Adipose tissue (tissue), 3 donors: ENCODE measurements at regions not wholly inside any gene's neighbourhood (a gene's known extent, or its start where the extent isn't known, plus 50 kb on each side); places are given as distances from the start of the nearest gene placed in this dataset.
"Not testable (repeated sequence)": the region's sequence is repeated elsewhere in the genome, so short reads cannot be mapped to it uniquely, and the experiment has no call there.

ENCODE experiments used
- H3K27ac ChIP-seq: one replicate; pipeline ENCODE4 v1.5.1; 2013; ENCODE audit warnings: low read depth, low read length
- WGBS, 3 donors: extraction: QIAGEN DNeasy Blood & Tissue Kit; methylation state at CpG; one replicate each; pipeline ENCODE4 v1.1.7; 2013; 5-methylcytosine and 5-hydroxymethylcytosine counted together
- donor health status: healthy with polysubstance abuse.
- donor health status: Bipolar disorder and iron deficiency.
- donor health status: healthy.

GRCh38 chr7:66492405-66492804, 136.3 kb upstream of the KCTD7 start:
- 91 to 97% (median 92%) methylated on average over 6 to 7 of the region's 7 CpGs for WGBS, 3 donors
- H3K27ac ChIP-seq, result not testable (repeated sequence)

GRCh38 chr7:66493235-66494205, 135.2 kb upstream of the KCTD7 start:
- 0 to 1% (median 0%) methylated on average over 68 of the region's 68 CpGs for WGBS, 3 donors
- H3K27ac ChIP-seq, result peak overlapping the region; percentile 83

DNA sequence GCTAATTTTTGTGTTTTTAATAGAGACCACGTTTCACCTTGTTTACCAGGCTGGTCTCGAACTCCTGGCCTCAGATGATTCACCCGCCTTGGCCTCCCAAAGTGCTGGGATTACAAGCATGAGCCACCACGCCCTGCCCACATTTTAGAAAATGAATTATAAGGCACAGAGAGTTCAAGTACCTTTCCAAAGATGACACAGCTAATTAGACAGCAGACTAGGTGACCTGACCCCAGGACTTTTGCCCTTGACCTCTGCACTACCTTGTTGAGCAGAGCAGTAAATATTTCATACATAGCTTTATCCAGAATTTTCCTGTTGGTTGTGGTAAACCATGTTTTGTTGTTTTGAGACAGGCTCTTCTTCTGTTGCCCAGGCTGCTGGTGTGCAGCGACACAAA, 131.3 kb upstream of the KCTD7 start:
- H3K27ac ChIP-seq, result no peak overlapping the region
- 86 to 89% (median 89%) methylated on average over 5 of the region's 5 CpGs for WGBS, 3 donors

GRCh38 chr7:66500087-66500486, 128.6 kb upstream of the KCTD7 start:
- no peak overlapping the region for H3K27ac ChIP-seq
- 86 to 93% (median 90%) methylated on average over 3 of the region's 3 CpGs for WGBS, 3 donors

DNA sequence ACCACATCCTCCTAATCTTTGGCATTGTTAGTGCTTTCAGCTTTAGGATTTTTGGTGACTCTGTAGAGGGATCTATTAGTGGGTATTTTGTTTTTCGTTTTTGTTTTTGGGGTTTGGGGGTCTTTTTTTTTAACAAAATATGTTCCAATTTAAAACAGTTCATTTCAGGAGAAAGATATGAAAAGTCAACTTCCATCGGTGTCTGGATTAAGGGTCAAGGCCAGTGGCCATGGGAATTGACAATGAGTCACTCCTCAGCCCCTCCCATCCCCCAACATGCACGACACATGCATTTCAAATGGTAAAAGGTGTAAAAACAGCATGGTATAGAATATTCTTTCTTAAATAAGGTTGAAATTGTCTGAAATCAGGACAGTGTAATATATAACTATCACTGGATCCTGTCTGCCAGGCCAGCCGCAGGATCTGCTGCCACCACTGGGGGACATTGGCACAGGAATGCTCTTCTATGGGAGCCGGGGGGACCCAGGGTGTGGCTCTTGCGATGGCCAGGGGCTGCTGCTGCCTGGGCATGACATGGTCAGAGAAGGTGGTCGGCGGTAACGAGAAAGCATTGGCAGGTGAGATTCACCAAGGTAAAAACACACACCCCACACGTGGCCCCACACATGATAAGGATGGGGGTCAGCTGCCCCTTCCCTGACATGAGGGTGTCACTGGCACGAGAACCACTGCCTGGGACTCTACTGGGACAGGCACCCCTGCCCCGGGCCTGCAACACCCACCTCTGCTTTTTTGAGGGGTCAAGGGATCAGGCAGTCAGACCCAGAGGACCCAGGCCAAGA, 126.2 kb upstream of the KCTD7 start:
- WGBS, 3 donors, result 81 to 85% (median 83%) methylated on average over 12 of the region's 12 CpGs
- no peak overlapping the region for H3K27ac ChIP-seq

- no peak overlapping the region for H3K27ac ChIP-seq
- 75 to 85% (median 81%) methylated on average over 8 to 13 of the region's 13 CpGs for whole genome bisulfite sequencing, 3 donors
These were observed 125.7 kb upstream of the KCTD7 start for GRCh38 chr7:66503036-66503370.

GRCh38 chr7:66503551-66504031, 125.1 kb upstream of the KCTD7 start:
- H3K27ac ChIP-seq, result no peak overlapping the region
- 69 to 89% (median 83%) methylated on average over 18 to 19 of the region's 19 CpGs for WGBS, 3 donors

DNA sequence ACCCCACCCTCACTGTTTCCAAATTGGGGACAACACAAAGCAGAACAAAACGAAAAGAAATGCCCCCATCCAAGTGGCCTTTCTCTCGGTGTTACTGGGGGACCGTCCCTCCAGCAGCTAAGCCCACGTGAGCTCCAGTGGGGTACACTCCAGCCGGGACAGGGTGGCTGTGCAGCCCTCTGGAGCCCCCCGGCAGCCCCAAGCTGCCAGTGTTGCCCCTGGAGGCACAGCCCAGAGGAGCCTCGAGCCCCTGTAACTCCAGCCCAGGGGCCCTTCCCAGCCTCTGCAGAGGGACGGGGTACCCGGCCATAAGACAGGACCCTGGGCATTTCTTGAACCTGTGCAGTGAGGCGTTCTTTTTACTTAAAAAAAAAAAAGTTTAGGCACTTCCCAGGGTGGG, 124.5 kb upstream of the KCTD7 start:
- 78 to 83% (median 80%) methylated on average over 10 of the region's 10 CpGs for WGBS, 3 donors
- no peak overlapping the region for H3K27ac ChIP-seq

DNA sequence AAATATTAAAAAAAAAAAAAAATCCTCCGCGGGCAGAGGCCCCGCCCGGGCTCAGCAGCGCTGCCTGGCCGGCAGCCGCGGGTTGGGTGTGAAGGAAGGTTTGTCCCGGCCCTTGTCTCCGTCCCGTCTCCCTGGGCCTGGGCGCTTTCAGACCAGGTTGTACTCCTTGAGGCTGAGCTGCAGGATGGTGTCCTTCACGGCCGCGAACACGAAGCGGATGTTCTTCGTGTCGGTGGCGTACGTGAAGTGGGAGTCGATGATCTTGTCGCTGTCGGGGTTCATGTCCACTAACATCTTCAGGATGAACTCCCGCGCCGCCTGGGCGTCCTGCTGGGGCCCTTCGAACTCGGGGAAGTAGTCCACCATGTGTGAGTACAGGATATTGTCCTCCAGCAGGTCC, 123.7 kb upstream of the KCTD7 start:
- H3K27ac ChIP-seq, result no peak overlapping the region
- WGBS, 3 donors, result 94 to 95% (median 95%) methylated on average over 30 of the region's 30 CpGs

- WGBS, 3 donors, result 47 to 51% (median 50%) methylated on average over 86 of the region's 86 CpGs
- H3K27ac ChIP-seq, result no peak overlapping the region
These were observed 122.9 kb upstream of the KCTD7 start for GRCh38 chr7:66505531-66506451.

- H3K27ac ChIP-seq, result not testable (repeated sequence)
- 52 to 79% (median 63%) methylated on average over 10 of the region's 10 CpGs for WGBS, 3 donors
These were observed 122.0 kb upstream of the KCTD7 start for GRCh38 chr7:66506703-66507102.

DNA sequence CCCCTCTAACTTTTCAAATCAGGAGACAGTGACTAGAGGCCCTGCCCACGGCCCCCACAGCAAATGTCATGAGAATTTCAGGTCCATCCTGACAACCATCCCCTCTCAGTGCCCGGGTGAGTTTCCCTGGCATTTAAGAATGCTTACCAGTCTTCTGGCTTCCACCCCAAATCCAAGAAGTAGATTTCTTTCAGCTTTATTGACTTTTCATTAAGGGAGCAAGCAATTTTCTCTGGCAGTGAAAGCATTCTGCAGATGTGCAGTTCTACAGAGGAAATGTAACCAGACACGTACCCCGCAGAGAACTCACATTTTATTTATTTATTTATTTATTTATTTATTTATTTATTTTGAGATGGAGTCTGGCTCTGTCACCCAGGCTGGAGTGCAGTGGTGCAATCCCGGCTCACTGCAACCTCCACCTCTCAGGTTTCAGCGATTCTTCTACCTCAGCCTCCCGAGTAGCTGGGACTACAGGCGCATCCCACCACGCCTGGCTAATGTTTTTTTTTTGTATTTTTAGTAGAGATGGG, 120.9 kb upstream of the KCTD7 start:
- no peak overlapping the region for H3K27ac ChIP-seq
- WGBS, 3 donors, result 73 to 82% (median 81%) methylated on average over 9 of the region's 9 CpGs

GRCh38 chr7:66508431-66508830, 120.2 kb upstream of the KCTD7 start:
- no peak overlapping the region for H3K27ac ChIP-seq

DNA sequence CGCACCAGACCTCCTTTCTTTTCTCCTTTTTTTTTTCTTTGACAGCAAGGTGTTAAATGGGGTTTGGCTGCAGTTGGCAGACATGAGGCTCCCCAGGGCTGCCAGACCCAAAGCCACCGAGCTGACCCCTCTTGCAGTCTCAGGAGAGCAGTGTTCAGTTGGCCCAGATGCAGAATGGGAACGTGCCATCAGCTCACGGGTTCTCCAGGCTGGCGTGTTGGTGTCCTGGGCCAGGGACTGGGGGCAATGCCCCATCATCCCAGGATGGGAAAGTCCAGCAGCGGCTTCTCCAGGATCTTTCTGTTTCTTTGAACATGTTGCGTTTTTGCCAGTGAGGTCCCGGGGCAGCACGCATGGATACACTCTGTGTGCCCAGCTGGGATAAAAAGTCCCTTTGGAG, 114.6 kb upstream of the KCTD7 start:
- H3K27ac ChIP-seq, result no peak overlapping the region
- 72 to 84% (median 75%) methylated on average over 9 of the region's 9 CpGs for WGBS, 3 donors

DNA sequence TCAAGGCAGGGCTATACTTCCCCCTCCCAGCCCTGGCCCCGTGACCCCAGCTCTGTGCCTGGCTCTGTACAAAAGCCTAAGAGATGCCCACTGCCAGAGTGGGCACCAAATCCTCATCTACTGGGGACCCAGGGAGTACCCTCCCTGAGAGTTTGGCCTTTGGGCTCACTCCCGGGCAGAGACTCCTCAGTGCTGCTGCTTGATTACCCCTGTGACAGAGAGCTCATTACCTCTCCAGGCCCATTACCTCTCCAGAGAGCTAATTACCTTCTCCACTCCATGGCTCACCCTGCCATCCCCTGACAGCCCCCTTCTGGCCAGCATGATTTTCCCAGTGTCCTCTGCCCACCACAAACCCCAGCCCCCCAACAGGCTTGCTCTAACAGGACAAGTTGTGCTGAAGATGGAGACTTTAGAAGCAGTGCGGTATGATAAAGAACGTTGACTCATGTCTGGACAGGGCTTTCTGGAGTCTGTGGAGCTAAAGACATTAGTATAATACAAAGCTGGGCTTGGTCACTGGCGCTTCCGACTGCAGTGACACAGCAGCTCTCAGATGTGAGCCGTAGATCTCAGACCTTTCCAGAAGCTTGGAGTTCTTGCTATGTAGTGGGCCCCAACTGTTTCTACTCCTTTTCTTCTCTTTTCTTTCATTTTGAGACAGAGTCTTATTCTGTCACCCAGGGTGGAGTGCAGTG, 111.3 kb upstream of the KCTD7 start:
- 76 to 82% (median 81%) methylated on average over 7 of the region's 7 CpGs for WGBS, 3 donors
- no peak overlapping the region for H3K27ac ChIP-seq

DNA sequence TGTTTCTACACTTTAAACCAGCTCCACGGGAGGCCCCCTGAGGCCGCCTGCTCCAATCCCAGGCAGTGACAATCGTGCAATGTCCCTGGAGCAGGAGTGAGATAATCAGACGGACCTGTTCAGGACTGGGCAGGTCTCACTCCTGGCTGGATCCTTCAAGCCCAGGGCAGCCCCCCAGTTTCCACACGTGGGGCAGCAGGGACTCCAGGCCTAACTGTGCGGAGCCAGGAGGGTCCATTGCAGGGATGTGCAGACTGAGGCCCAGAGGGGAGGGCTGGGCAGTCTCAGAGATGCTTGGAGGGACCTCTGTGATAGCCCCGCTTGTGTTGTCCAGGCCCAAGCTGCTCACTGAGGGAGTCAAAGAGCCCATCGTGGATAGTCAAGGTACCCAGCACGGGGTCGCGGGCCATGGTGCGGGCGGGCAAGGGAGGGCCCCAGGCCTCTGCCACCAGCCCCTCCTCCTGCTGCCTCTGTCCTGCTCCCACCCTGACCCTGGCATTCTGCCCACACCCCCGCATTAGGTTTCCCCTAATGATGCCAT, 110.5 kb upstream of the KCTD7 start:
- H3K27ac ChIP-seq, result no peak overlapping the region
- WGBS, 3 donors, result 71 to 84% (median 75%) methylated on average over 12 to 14 of the region's 14 CpGs

- WGBS, 3 donors, result 86 to 94% (median 93%) methylated on average over 4 of the region's 4 CpGs
- no peak overlapping the region for H3K27ac ChIP-seq
These were observed 107.0 kb upstream of the KCTD7 start for GRCh38 chr7:66521675-66522074.
